ENCODE measurements at regions not wholly inside any gene's neighbourhood (a gene's known extent, or its start where the extent isn't known, plus 50 kb on each side); places are given as distances from the start of the nearest gene placed in this dataset.
"Not testable (repeated sequence)": the region's sequence is repeated elsewhere in the genome, so short reads cannot be mapped to it uniquely, and the experiment has no call there.

GRCh38 chr9:18269561-18269960 lies 204.4 kb upstream of the ADAMTSL1 start:
- Histone ChIP-seq H3K27me3 (ENCODE audit: control insufficient read depth, insufficient read depth, low read length) (no peaks in the 10 kb centered on the region), H3K9me3 (ENCODE audit: control insufficient read depth, low read depth, low read length) (no peaks in the 10 kb centered on the region), H3K4me3 (ENCODE audit: low read length) (no peak overlapping the region), H3K36me3 (ENCODE audit: control insufficient read depth, low read depth, low read length) (no peaks in the 10 kb centered on the region), H3K27ac (ENCODE audit: low read length) (no peak overlapping the region), H3K9ac (ENCODE audit: low read length) (no peak overlapping the region), H3K4me1 (ENCODE audit: control insufficient read depth, low read depth, low read length) (no peaks in the 10 kb centered on the region)

- Histone ChIP-seq H3K36me3 (ENCODE audit: control insufficient read depth, low read depth, low read length) (no peaks in the 10 kb centered on the region), H3K4me1 (ENCODE audit: control insufficient read depth, low read depth, low read length) (no peaks in the 10 kb centered on the region), H3K27ac (ENCODE audit: low read length) (no peak overlapping the region), H3K4me3 (ENCODE audit: low read length) (no peak overlapping the region), H3K9me3 (ENCODE audit: control insufficient read depth, low read depth, low read length) (no peaks in the 10 kb centered on the region), H3K27me3 (ENCODE audit: control insufficient read depth, insufficient read depth, low read length) (no peaks in the 10 kb centered on the region), H3K9ac (ENCODE audit: low read length) (no peak overlapping the region)
Measured at GRCh38 chr9:18274693-18275092, 199.3 kb upstream of the ADAMTSL1 start.

GRCh38 chr9:18275313-18275990 lies 198.5 kb upstream of the ADAMTSL1 start:
- Histone ChIP-seq H3K36me3 (ENCODE audit: control insufficient read depth, low read depth, low read length) (no peaks in the 10 kb centered on the region), H3K9ac (ENCODE audit: low read length) (no peak overlapping the region), H3K4me1 (ENCODE audit: control insufficient read depth, low read depth, low read length) (no peaks in the 10 kb centered on the region), H3K27ac (ENCODE audit: low read length) (no peak overlapping the region), H3K4me3 (ENCODE audit: low read length) (no peak overlapping the region), H3K27me3 (ENCODE audit: control insufficient read depth, insufficient read depth, low read length) (no peaks in the 10 kb centered on the region), H3K9me3 (ENCODE audit: control insufficient read depth, low read depth, low read length) (no peaks in the 10 kb centered on the region)

- Histone ChIP-seq H3K4me1 (ENCODE audit: control insufficient read depth, low read depth, low read length) (peaks cover 7% of the 10 kb centered on the region), H3K27me3 (ENCODE audit: control insufficient read depth, insufficient read depth, low read length) (no peaks in the 10 kb centered on the region), H3K9me3 (ENCODE audit: control insufficient read depth, low read depth, low read length) (no peaks in the 10 kb centered on the region)
Measured at GRCh38 chr9:18281291-18281690, 192.7 kb upstream of the ADAMTSL1 start.

GRCh38 chr9:18294229-18294628 lies 179.7 kb upstream of the ADAMTSL1 start:
- no peak overlapping the region for H3K9ac ChIP-seq (ENCODE audit: low read length)
- no peaks in the 10 kb centered on the region for H3K9me3 ChIP-seq (ENCODE audit: control insufficient read depth, low read depth, low read length)
- no peaks in the 10 kb centered on the region for H3K27me3 ChIP-seq (ENCODE audit: control insufficient read depth, insufficient read depth, low read length)
- no peak overlapping the region for H3K4me3 ChIP-seq (ENCODE audit: low read length)
- no peaks in the 10 kb centered on the region for H3K36me3 ChIP-seq (ENCODE audit: control insufficient read depth, low read depth, low read length)
- no peak overlapping the region for H3K27ac ChIP-seq (ENCODE audit: low read length)
- H3K4me1 ChIP-seq (ENCODE audit: control insufficient read depth, low read depth, low read length): peaks cover 7% of the 10 kb centered on the region

More at GRCh38 chr9:18281291-18281690, 192.7 kb upstream of the ADAMTSL1 start:
- Histone ChIP-seq H3K36me3 (ENCODE audit: control insufficient read depth, low read depth, low read length) (no peaks in the 10 kb centered on the region), H3K4me3 (ENCODE audit: low read length) (no peak overlapping the region), H3K9ac (ENCODE audit: low read length) (no peak overlapping the region), H3K27ac (ENCODE audit: low read length) (no peak overlapping the region)

- no peaks in the 10 kb centered on the region for H3K27me3 ChIP-seq (ENCODE audit: control insufficient read depth, insufficient read depth, low read length)
- no peaks in the 10 kb centered on the region for H3K9me3 ChIP-seq (ENCODE audit: control insufficient read depth, low read depth, low read length)
- no peaks in the 10 kb centered on the region for H3K36me3 ChIP-seq (ENCODE audit: control insufficient read depth, low read depth, low read length)
- no peak overlapping the region for H3K27ac ChIP-seq (ENCODE audit: low read length)
- H3K4me1 ChIP-seq (ENCODE audit: control insufficient read depth, low read depth, low read length): peaks cover 7% of the 10 kb centered on the region
- no peak overlapping the region for H3K9ac ChIP-seq (ENCODE audit: low read length)
- no peak overlapping the region for H3K4me3 ChIP-seq (ENCODE audit: low read length)
Measured at GRCh38 chr9:18296702-18297055, 177.3 kb upstream of the ADAMTSL1 start.

GRCh38 chr9:18297056-18297841 lies 176.7 kb upstream of the ADAMTSL1 start:
- no peak overlapping the region for H3K4me3 ChIP-seq (ENCODE audit: low read length)

GRCh38 chr9:18299449-18299848 lies 174.5 kb upstream of the ADAMTSL1 start:
- Histone ChIP-seq H3K9ac (ENCODE audit: low read length) (no peak overlapping the region), H3K27me3 (ENCODE audit: control insufficient read depth, insufficient read depth, low read length) (no peaks in the 10 kb centered on the region), H3K4me3 (ENCODE audit: low read length) (no peak overlapping the region), H3K27ac (ENCODE audit: low read length) (no peak overlapping the region), H3K4me1 (ENCODE audit: control insufficient read depth, low read depth, low read length) (peaks cover 7% of the 10 kb centered on the region), H3K36me3 (ENCODE audit: control insufficient read depth, low read depth, low read length) (no peaks in the 10 kb centered on the region), H3K9me3 (ENCODE audit: control insufficient read depth, low read depth, low read length) (no peaks in the 10 kb centered on the region)

More at GRCh38 chr9:18297056-18297841, 176.7 kb upstream of the ADAMTSL1 start:
- H3K9ac ChIP-seq (ENCODE audit: low read length): no peak overlapping the region
- H3K27ac ChIP-seq (ENCODE audit: low read length): no peak overlapping the region
- H3K4me1 ChIP-seq (ENCODE audit: control insufficient read depth, low read depth, low read length): peaks cover 7% of the 10 kb centered on the region
- no peaks in the 10 kb centered on the region for H3K27me3 ChIP-seq (ENCODE audit: control insufficient read depth, insufficient read depth, low read length)
- no peaks in the 10 kb centered on the region for H3K36me3 ChIP-seq (ENCODE audit: control insufficient read depth, low read depth, low read length)
- no peaks in the 10 kb centered on the region for H3K9me3 ChIP-seq (ENCODE audit: control insufficient read depth, low read depth, low read length)

- H3K9ac ChIP-seq (ENCODE audit: low read length); H3K4me1 ChIP-seq (ENCODE audit: control insufficient read depth, low read depth, low read length); H3K9me3 ChIP-seq (ENCODE audit: control insufficient read depth, low read depth, low read length); H3K4me3 ChIP-seq (ENCODE audit: low read length); H3K27ac ChIP-seq (ENCODE audit: low read length); H3K27me3 ChIP-seq (ENCODE audit: control insufficient read depth, insufficient read depth, low read length); H3K36me3 ChIP-seq (ENCODE audit: control insufficient read depth, low read depth, low read length): not testable (repeated sequence)
Measured at GRCh38 chr9:18305167-18305806, 168.7 kb upstream of the ADAMTSL1 start.

GRCh38 chr9:18314316-18314715 lies 159.6 kb upstream of the ADAMTSL1 start:
- Histone ChIP-seq H3K4me1 (ENCODE audit: control insufficient read depth, low read depth, low read length) (no peaks in the 10 kb centered on the region), H3K9ac (ENCODE audit: low read length) (no peak overlapping the region), H3K27ac (ENCODE audit: low read length) (no peak overlapping the region), H3K9me3 (ENCODE audit: control insufficient read depth, low read depth, low read length) (no peaks in the 10 kb centered on the region), H3K4me3 (ENCODE audit: low read length) (no peak overlapping the region), H3K27me3 (ENCODE audit: control insufficient read depth, insufficient read depth, low read length) (no peaks in the 10 kb centered on the region), H3K36me3 (ENCODE audit: control insufficient read depth, low read depth, low read length) (no peaks in the 10 kb centered on the region)

GRCh38 chr9:18317896-18318295 lies 156.1 kb upstream of the ADAMTSL1 start:
- no peaks in the 10 kb centered on the region for H3K27me3 ChIP-seq (ENCODE audit: control insufficient read depth, insufficient read depth, low read length)
- no peak overlapping the region for H3K27ac ChIP-seq (ENCODE audit: low read length)
- H3K4me1 ChIP-seq (ENCODE audit: control insufficient read depth, low read depth, low read length): no peaks in the 10 kb centered on the region
- H3K9me3 ChIP-seq (ENCODE audit: control insufficient read depth, low read depth, low read length): no peaks in the 10 kb centered on the region
- no peak overlapping the region for H3K4me3 ChIP-seq (ENCODE audit: low read length)
- no peak overlapping the region for H3K9ac ChIP-seq (ENCODE audit: low read length)
- H3K36me3 ChIP-seq (ENCODE audit: control insufficient read depth, low read depth, low read length): no peaks in the 10 kb centered on the region
